ENCODE measurements at regions not wholly inside any gene's neighbourhood (a gene's known extent, or its start where the extent isn't known, plus 50 kb on each side); places are given as distances from the start of the nearest gene placed in this dataset.

GRCh38 chr4:137688651-137689050 lies 156.4 kb upstream of the PCDH18 start:
- no peak overlapping the region for H3K4me3 ChIP-seq (ENCODE audit: insufficient read depth, low read depth, low read length)
- no peak overlapping the region for H3K18ac ChIP-seq (ENCODE audit: low read depth, low read length)
- WGBS, 2 experiments (ENCODE audit: extremely low coverage in 2 of 2, insufficient read length in 1 of 2) = no CpG with 5 or more reads among the region's 1 CpG
- no peaks in the 10 kb centered on the region for H3K36me3 ChIP-seq (ENCODE audit: control insufficient read depth, insufficient read depth, low read length)
- ChIA-PET POLR2A (ENCODE audit: unreplicated experiment) (interaction anchor here (0.5 kb wide), 1 partner anchor 24 kb away, joined by 4 read pairs; no protein-coding TSS in a partner anchor), CTCF (no interaction called here)
- H3K4ac ChIP-seq (ENCODE audit: low read depth, low read length) = no peak overlapping the region
- no peak for DNase-seq
- H3K14ac ChIP-seq (replicated peaks; ENCODE audit: low read depth, low read length) = no peak overlapping the region
- H3K23ac ChIP-seq (ENCODE audit: low read depth, low read length) = no peak overlapping the region
- H4K5ac ChIP-seq (ENCODE audit: low read depth, low read length) = no peak overlapping the region
- H2BK20ac ChIP-seq (ENCODE audit: low read depth, low read length) = no peak overlapping the region
- no peak overlapping the region for H2BK5ac ChIP-seq (ENCODE audit: low read depth, low read length, poor library complexity, severe bottlenecking)
- dilution Hi-C loops (cut with HindIII; ENCODE audit: low sequenced_read_pairs, unreplicated experiment) (no loop called here), intact Hi-C loops (cut with micrococcal nuclease) (no loop called here), in situ Hi-C loops (cut with MboI; ENCODE audit: low sequenced_read_pairs) (no loop called here)
- H3K27ac ChIP-seq (ENCODE audit: insufficient read depth, low read length) = no peak overlapping the region
- no peak overlapping the region for H4K91ac ChIP-seq (ENCODE audit: insufficient read depth, low read depth, low read length)
- no peak overlapping the region for H3K9ac ChIP-seq (ENCODE audit: low read depth, low read length)
- H4K8ac ChIP-seq (ENCODE audit: low read depth in 2 of 2, low read length in 2 of 2) = no peak overlapping the region
- H3K27me3 ChIP-seq (ENCODE audit: control insufficient read depth, insufficient read depth, low read length) = no peaks in the 10 kb centered on the region
- no peaks in the 10 kb centered on the region for H3K9me3 ChIP-seq (ENCODE audit: control insufficient read depth, insufficient read depth, low read length)
- H2AK5ac ChIP-seq (ENCODE audit: low read depth, low read length) = no peak overlapping the region
- no peak overlapping the region for H2AFZ ChIP-seq (replicated peaks; ENCODE audit: low read length, poor library complexity)
- no peak overlapping the region for H3K56ac ChIP-seq (ENCODE audit: extremely low read depth, insufficient read depth, low read length)
- H2AK9ac ChIP-seq (replicated peaks; ENCODE audit: low read depth, low read length, poor library complexity) = no peak overlapping the region
- no peaks in the 10 kb centered on the region for H4K20me1 ChIP-seq (ENCODE audit: insufficient read depth, low read length)
- peaks cover 5% of the 10 kb centered on the region; the same call in 1 of the 2 replicates for H3K4me1 ChIP-seq (ENCODE audit: control insufficient read depth, insufficient read depth, low read length)
- BruUV-seq (replicated peaks) = no TSS peak
- no peak overlapping the region for H3K4me2 ChIP-seq (ENCODE audit: low read depth, low read length)
- no peak for TF ChIP-seq RCOR1 (IDR thresholded peaks at IDR 0.05; ENCODE audit: insufficient replicate concordance, low read length)
- no peak for TF ChIP-seq CHD1 (IDR thresholded peaks at IDR 0.05; ENCODE audit: low read depth, low read length)
- TF ChIP-seq, protein P1, sequence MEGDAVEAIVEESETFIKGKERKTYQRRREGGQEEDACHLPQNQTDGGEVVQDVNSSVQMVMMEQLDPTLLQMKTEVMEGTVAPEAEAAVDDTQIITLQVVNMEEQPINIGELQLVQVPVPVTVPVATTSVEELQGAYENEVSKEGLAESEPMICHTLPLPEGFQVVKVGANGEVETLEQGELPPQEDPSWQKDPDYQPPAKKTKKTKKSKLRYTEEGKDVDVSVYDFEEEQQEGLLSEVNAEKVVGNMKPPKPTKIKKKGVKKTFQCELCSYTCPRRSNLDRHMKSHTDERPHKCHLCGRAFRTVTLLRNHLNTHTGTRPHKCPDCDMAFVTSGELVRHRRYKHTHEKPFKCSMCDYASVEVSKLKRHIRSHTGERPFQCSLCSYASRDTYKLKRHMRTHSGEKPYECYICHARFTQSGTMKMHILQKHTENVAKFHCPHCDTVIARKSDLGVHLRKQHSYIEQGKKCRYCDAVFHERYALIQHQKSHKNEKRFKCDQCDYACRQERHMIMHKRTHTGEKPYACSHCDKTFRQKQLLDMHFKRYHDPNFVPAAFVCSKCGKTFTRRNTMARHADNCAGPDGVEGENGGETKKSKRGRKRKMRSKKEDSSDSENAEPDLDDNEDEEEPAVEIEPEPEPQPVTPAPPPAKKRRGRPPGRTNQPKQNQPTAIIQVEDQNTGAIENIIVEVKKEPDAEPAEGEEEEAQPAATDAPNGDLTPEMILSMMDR (conservative IDR thresholded peaks at IDR 0.05; ENCODE audit: low read depth, low read length) = no peak
- TF ChIP-seq USF2 (IDR thresholded peaks at IDR 0.05; ENCODE audit: low read depth, low read length) = no peak
- no peak for TF ChIP-seq ELK1 (IDR thresholded peaks at IDR 0.05; ENCODE audit: borderline replicate concordance, low read depth, low read length)
- no peak overlapping the region for H2BK120ac ChIP-seq (ENCODE audit: low read depth, low read length)
- no peaks in the 10 kb centered on the region for H3K79me1 ChIP-seq (ENCODE audit: low read depth in 1 of 2, low read length in 2 of 2)
- no peak for ATAC-seq (ENCODE audit: low read depth)
- H2BK15ac ChIP-seq (ENCODE audit: low read depth, low read length) = no peak overlapping the region
- no peaks in the 10 kb centered on the region for H3K9me1 ChIP-seq (ENCODE audit: insufficient read depth, low read length)

All from IMR-90 (cell line).